Erythroblast (primary cell): ENCODE measurements at regions not wholly inside any gene's neighbourhood (a gene's known extent, or its start where the extent isn't known, plus 50 kb on each side); places are given as distances from the start of the nearest gene placed in this dataset.

ENCODE experiments used
- GATA1 ChIP-seq: IDR thresholded peaks from 2 replicates; pipeline ENCODE4 v1.6.1; 2011; ENCODE audit warnings: low read depth, mild to moderate bottlenecking, control low read depth, low read length, moderate library complexity
- POLR2A ChIP-seq: IDR thresholded peaks from 2 replicates; pipeline ENCODE4 v1.6.1; 2011; ENCODE audit warnings: mild to moderate bottlenecking, low read length

- TF ChIP-seq POLR2A (no peak), GATA1 (no peak)
Measured at GRCh38 chrX:42472727-42473126, 305.2 kb downstream of the PPP1R2C start.
